ENCODE measurements at regions not wholly inside any gene's neighbourhood (a gene's known extent, or its start where the extent isn't known, plus 50 kb on each side); places are given as distances from the start of the nearest gene placed in this dataset.

DNA sequence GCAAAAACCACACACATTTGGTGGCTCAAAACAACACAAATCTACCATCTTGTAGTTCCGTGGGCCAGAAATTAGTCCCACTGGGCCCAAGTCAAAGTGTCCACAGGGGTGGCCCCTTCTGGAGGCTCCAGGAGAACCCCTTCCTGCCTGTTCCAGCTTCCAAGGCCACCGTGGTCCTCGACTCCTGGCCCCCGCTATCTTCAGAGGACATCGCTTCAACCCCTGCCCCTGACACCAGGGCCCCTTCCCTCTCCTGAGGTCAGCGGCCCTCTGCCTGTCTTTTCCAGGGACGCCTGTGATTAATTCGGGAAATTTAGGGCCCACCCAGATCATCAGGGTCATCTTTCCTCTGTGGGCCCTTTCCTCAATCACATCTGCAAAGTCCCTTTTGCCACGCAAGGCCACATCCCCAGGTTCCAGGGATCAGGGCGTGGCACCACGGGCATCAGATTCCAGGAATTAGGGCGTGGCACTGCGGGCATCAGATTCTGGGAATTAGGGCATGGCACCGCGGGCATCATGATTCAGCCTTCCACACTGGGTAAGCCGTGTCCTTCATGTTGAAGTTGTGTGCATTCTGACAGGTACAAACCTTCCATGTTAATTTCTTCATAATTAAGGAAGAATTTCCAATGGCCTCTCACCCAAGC, 59.9 kb upstream of the SMOC2 start:
- no peaks in the 10 kb centered on the region for H3K27me3 ChIP-seq
- no peaks in the 10 kb centered on the region for H3K36me3 ChIP-seq
- no peak overlapping the region for H3K27ac ChIP-seq
- no peak overlapping the region for H3K4me3 ChIP-seq
- no peaks in the 10 kb centered on the region for H3K9me3 ChIP-seq
- 80% methylated on average over 14 of the region's 16 CpGs for WGBS
- peak; percentile 54 to 70 for DNase-seq (ENCODE audit: low spot score in 2 of 2)
- no peak for TF ChIP-seq EP300 (IDR thresholded peaks at IDR 0.05)
- TF ChIP-seq, protein P1, sequence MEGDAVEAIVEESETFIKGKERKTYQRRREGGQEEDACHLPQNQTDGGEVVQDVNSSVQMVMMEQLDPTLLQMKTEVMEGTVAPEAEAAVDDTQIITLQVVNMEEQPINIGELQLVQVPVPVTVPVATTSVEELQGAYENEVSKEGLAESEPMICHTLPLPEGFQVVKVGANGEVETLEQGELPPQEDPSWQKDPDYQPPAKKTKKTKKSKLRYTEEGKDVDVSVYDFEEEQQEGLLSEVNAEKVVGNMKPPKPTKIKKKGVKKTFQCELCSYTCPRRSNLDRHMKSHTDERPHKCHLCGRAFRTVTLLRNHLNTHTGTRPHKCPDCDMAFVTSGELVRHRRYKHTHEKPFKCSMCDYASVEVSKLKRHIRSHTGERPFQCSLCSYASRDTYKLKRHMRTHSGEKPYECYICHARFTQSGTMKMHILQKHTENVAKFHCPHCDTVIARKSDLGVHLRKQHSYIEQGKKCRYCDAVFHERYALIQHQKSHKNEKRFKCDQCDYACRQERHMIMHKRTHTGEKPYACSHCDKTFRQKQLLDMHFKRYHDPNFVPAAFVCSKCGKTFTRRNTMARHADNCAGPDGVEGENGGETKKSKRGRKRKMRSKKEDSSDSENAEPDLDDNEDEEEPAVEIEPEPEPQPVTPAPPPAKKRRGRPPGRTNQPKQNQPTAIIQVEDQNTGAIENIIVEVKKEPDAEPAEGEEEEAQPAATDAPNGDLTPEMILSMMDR (IDR thresholded peaks at IDR 0.05) = no peak
- TF ChIP-seq POLR2AphosphoS5 (IDR thresholded peaks at IDR 0.05) = no peak
- H3K4me1 ChIP-seq = peaks cover 32% of the 10 kb centered on the region

DNA sequence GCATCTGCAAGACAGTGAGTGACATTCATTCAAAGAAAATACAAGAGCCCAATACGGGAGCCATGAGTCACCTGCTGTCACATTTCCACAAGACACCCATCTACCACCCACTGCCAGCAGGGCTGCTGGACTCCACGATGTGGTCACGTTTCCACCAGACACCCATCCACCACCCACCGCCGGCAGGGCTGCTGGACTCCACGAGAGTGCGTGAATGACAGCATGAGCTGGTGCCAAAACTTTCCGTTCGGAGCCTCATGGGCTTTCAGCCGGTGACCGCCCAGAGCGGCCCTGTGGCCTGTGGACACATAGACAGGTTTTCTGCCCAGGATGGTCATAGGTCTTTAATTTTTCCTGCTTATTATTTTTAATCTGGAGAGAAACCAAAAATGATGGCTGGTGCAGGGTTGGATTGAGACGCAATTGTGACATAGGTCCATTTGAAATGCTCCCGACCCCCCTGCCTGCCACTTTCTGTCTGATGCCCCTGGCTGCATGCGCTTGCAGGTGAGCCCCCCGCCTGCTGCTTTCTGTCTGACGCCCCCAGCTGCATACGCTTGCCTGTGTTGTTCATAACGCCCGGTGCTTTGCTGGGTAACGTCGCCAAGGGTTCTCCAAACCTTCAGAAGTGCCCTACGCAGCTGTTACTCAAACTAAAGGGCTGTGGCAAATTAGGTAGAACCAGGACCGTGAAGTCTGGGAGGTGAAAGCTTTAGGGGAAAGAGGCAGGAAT, 59.1 kb upstream of the SMOC2 start:
- WGBS = 93% methylated on average over 24 of the region's 24 CpGs

GRCh38 chr6:168383062-168383854, 57.7 kb upstream of the SMOC2 start:
- no peak overlapping the region for H3K27ac ChIP-seq
- no peaks in the 10 kb centered on the region for H3K27me3 ChIP-seq
- WGBS = 91% methylated on average over 45 of the region's 46 CpGs
- H3K9me3 ChIP-seq = no peaks in the 10 kb centered on the region
- TF ChIP-seq POLR2A (IDR thresholded peaks at IDR 0.05) = no peak
- TF ChIP-seq POLR2AphosphoS5 (IDR thresholded peaks at IDR 0.05) = no peak
- TF ChIP-seq EP300 (IDR thresholded peaks at IDR 0.05) = no peak
- TF ChIP-seq, protein P1 (IDR thresholded peaks at IDR 0.05) = no peak
- peaks cover 16% of the 10 kb centered on the region for H3K4me1 ChIP-seq
- no peaks in the 10 kb centered on the region for H3K36me3 ChIP-seq
- no peak overlapping the region for H3K4me3 ChIP-seq
- no peak for DNase-seq (ENCODE audit: low spot score in 2 of 2)

More for the DNA sequence above, 59.1 kb upstream of the SMOC2 start:
- Histone ChIP-seq H3K9me3 (no peaks in the 10 kb centered on the region), H3K27ac (no peak overlapping the region), H3K27me3 (no peaks in the 10 kb centered on the region), H3K4me3 (no peak overlapping the region), H3K4me1 (peaks cover 27% of the 10 kb centered on the region), H3K36me3 (no peaks in the 10 kb centered on the region)
- TF ChIP-seq, protein P1 (IDR thresholded peaks at IDR 0.05) = no peak
- no peak for TF ChIP-seq POLR2A (IDR thresholded peaks at IDR 0.05)
- no peak for TF ChIP-seq POLR2AphosphoS5 (IDR thresholded peaks at IDR 0.05)
- TF ChIP-seq EP300 (IDR thresholded peaks at IDR 0.05) = no peak
- peak in 1 of 2 donors; percentile 75 for DNase-seq (ENCODE audit: low spot score in 2 of 2)

DNA sequence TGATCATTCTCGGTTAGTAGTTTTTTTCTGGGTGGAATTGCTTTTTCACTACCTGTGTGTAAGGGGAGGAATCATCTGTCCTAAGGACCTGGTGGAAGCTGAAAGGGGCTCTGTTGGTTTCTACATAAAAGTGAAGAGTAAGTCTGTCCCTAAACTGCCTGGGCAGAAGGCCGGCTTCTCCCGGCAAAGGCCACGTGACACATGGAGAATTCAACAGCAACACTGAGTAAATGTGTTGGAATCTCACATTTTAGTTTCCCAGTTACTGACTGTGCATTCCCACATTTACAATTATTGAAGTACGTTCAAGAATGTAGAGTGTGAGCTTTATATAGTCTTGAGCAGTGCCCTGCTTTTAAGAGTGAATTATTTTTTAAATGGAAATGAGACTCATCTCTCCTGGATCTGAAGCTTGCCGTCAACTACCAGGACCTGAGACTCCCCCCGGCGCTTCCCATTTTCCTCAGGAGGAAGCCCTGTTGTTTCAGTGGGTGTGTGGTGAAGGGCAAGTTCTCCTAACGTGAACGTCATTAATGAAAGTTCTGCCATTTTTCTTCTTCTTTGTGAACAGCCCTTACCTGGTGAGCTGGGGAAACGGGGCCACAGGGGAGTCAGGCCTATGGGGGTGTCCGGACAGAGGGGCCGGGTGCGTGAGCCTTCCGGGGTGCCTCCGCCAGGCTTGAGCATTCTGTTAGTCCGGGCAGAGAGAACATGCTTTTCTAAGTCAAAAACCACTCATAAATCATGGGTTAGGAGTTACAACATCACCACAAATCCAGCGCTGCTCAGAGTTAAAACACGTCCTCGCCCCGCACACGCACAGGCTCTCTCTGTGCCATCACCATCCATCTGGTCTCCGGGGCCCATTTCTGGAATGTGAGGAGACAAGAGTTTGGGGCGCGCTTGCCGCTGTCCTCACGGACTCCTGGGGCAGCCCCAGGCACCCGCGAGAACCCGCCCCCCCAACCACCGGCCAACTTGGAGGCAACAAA, 56.6 kb upstream of the SMOC2 start:
- no peak for DNase-seq (ENCODE audit: low spot score in 2 of 2)
- no peak for TF ChIP-seq EP300 (IDR thresholded peaks at IDR 0.05)
- TF ChIP-seq POLR2A (IDR thresholded peaks at IDR 0.05) = no peak
- TF ChIP-seq, protein P1 (IDR thresholded peaks at IDR 0.05) = no peak
- TF ChIP-seq POLR2AphosphoS5 (IDR thresholded peaks at IDR 0.05) = no peak
- no peaks in the 10 kb centered on the region for H3K27me3 ChIP-seq
- H3K4me1 ChIP-seq = peaks cover 16% of the 10 kb centered on the region
- no peaks in the 10 kb centered on the region for H3K36me3 ChIP-seq
- no peak overlapping the region for H3K27ac ChIP-seq
- no peak overlapping the region for H3K4me3 ChIP-seq
- no peaks in the 10 kb centered on the region for H3K9me3 ChIP-seq
- WGBS = 41% methylated on average over 31 of the region's 31 CpGs
